ENCODE measurements at regions not wholly inside any gene's neighbourhood (a gene's known extent, or its start where the extent isn't known, plus 50 kb on each side); places are given as distances from the start of the nearest gene placed in this dataset.

- H2AFZ ChIP-seq (ENCODE audit: low read length), result no peak overlapping the region
- H2BK5ac ChIP-seq (ENCODE audit: low read length), result no peak overlapping the region
- H2AK5ac ChIP-seq (ENCODE audit: low read depth, low read length), result no peak overlapping the region
- H3K4me2 ChIP-seq (ENCODE audit: insufficient read depth, low read length, poor library complexity, severe bottlenecking), result no peak overlapping the region
- no peak overlapping the region for H3K9ac ChIP-seq (ENCODE audit: low read depth, low read length, poor library complexity)
- no peak overlapping the region for H4K91ac ChIP-seq (ENCODE audit: low read depth, low read length, poor library complexity)
- no peaks in the 10 kb centered on the region for H3K36me3 ChIP-seq (replicated peaks in 1 of 2; ENCODE audit: control insufficient read depth in 2 of 2, insufficient read depth in 2 of 2, low read length in 2 of 2)
- no peak overlapping the region for H3K4me3 ChIP-seq (ENCODE audit: low read length in 2 of 2)
- H2BK120ac ChIP-seq (ENCODE audit: low read depth, low read length), result no peak overlapping the region
- H3K9me3 ChIP-seq (replicated peaks in 1 of 2; ENCODE audit: control insufficient read depth in 2 of 2, insufficient read depth in 1 of 2, low read depth in 1 of 2, low read length in 2 of 2), result peaks cover 0 to 2% of the 10 kb centered on the region in 2 donors
- no peak overlapping the region for H3K14ac ChIP-seq (ENCODE audit: low read length)
- H3K18ac ChIP-seq (ENCODE audit: low read length), result no peak overlapping the region
- H3K4me1 ChIP-seq (ENCODE audit: control insufficient read depth in 2 of 2, insufficient read depth in 1 of 2, low read depth in 1 of 2, low read length in 2 of 2), result no peaks in the 10 kb centered on the region
- no peak for DNase-seq (ENCODE audit: low spot score)
- no peak overlapping the region for H3K23ac ChIP-seq (ENCODE audit: low read depth, low read length, poor library complexity)
- H4K8ac ChIP-seq (ENCODE audit: low read depth, low read length), result no peak overlapping the region
- no peak overlapping the region for H3K27ac ChIP-seq (replicated peaks; ENCODE audit: low read length)
- no peaks in the 10 kb centered on the region for H3K27me3 ChIP-seq (ENCODE audit: control insufficient read depth in 3 of 3, insufficient read depth in 3 of 3, low read depth in 1 of 3, low read length in 3 of 3)
- no peaks in the 10 kb centered on the region for H3K79me1 ChIP-seq (ENCODE audit: low read depth, low read length)
- no peak overlapping the region for H3K4ac ChIP-seq (ENCODE audit: low read length)
- no peak overlapping the region for H2BK12ac ChIP-seq (ENCODE audit: low read length)
- no CpG with 5 or more reads among the region's 2 CpGs for WGBS, 2 donors (ENCODE audit: extremely low coverage in 2 of 2, insufficient read length in 2 of 2, insufficient replicate concordance in 1 of 2)
- no peak overlapping the region for H2BK15ac ChIP-seq (ENCODE audit: low read length)
Measured at GRCh38 chr3:67724434-67724833, 70.0 kb upstream of the SUCLG2 start.

GRCh38 chr3:67723863-67724262 is 69.5 kb upstream of the SUCLG2 start:
- Histone ChIP-seq H3K18ac (ENCODE audit: low read length) (no peak overlapping the region), H3K4me1 (ENCODE audit: control insufficient read depth in 2 of 2, insufficient read depth in 1 of 2, low read depth in 1 of 2, low read length in 2 of 2) (no peaks in the 10 kb centered on the region), H3K23ac (ENCODE audit: low read depth, low read length, poor library complexity) (no peak overlapping the region), H3K9ac (ENCODE audit: low read depth, low read length, poor library complexity) (no peak overlapping the region), H3K4ac (ENCODE audit: low read length) (no peak overlapping the region), H4K91ac (ENCODE audit: low read depth, low read length, poor library complexity) (no peak overlapping the region), H3K27ac (replicated peaks; ENCODE audit: low read length) (no peak overlapping the region), H4K8ac (ENCODE audit: low read depth, low read length) (no peak overlapping the region), H2AFZ (ENCODE audit: low read length) (peak overlapping the region; percentile 59), H3K4me2 (ENCODE audit: insufficient read depth, low read length, poor library complexity, severe bottlenecking) (no peak overlapping the region), H2AK5ac (ENCODE audit: low read depth, low read length) (no peak overlapping the region), H2BK5ac (ENCODE audit: low read length) (no peak overlapping the region), H2BK120ac (ENCODE audit: low read depth, low read length) (no peak overlapping the region), H2BK15ac (ENCODE audit: low read length) (no peak overlapping the region), H3K36me3 (replicated peaks in 1 of 2; ENCODE audit: control insufficient read depth in 2 of 2, insufficient read depth in 2 of 2, low read length in 2 of 2) (no peaks in the 10 kb centered on the region), H3K4me3 (ENCODE audit: low read length in 2 of 2) (no peak overlapping the region), H3K9me3 (replicated peaks in 1 of 2; ENCODE audit: control insufficient read depth in 2 of 2, insufficient read depth in 1 of 2, low read depth in 1 of 2, low read length in 2 of 2) (peaks cover 0 to 2% of the 10 kb centered on the region in 2 donors), H3K14ac (ENCODE audit: low read length) (no peak overlapping the region), H3K27me3 (ENCODE audit: control insufficient read depth in 3 of 3, insufficient read depth in 3 of 3, low read depth in 1 of 3, low read length in 3 of 3) (no peaks in the 10 kb centered on the region), H3K79me1 (ENCODE audit: low read depth, low read length) (no peaks in the 10 kb centered on the region), H2BK12ac (ENCODE audit: low read length) (no peak overlapping the region)
- no CpG with 5 or more reads among the region's 1 CpG for WGBS, 2 donors (ENCODE audit: extremely low coverage in 2 of 2, insufficient read length in 2 of 2, insufficient replicate concordance in 1 of 2)
- DNase-seq (ENCODE audit: low spot score), result no peak

GRCh38 chr3:67719333-67719732 is 64.9 kb upstream of the SUCLG2 start:
- peaks cover 0 to 2% of the 10 kb centered on the region in 2 donors for H3K9me3 ChIP-seq (replicated peaks in 1 of 2; ENCODE audit: control insufficient read depth in 2 of 2, insufficient read depth in 1 of 2, low read depth in 1 of 2, low read length in 2 of 2)
- no peak overlapping the region for H3K27ac ChIP-seq (replicated peaks; ENCODE audit: low read length)
- H4K91ac ChIP-seq (ENCODE audit: low read depth, low read length, poor library complexity), result no peak overlapping the region
- no CpG with 5 or more reads among the region's 3 CpGs for WGBS, 2 donors (ENCODE audit: extremely low coverage in 2 of 2, insufficient read length in 2 of 2, insufficient replicate concordance in 1 of 2)
- no peak overlapping the region for H2AFZ ChIP-seq (ENCODE audit: low read length)
- H2BK5ac ChIP-seq (ENCODE audit: low read length), result no peak overlapping the region
- H3K79me1 ChIP-seq (ENCODE audit: low read depth, low read length), result no peaks in the 10 kb centered on the region
- no peak for DNase-seq (ENCODE audit: low spot score)
- H3K23ac ChIP-seq (ENCODE audit: low read depth, low read length, poor library complexity), result no peak overlapping the region
- H2BK15ac ChIP-seq (ENCODE audit: low read length), result no peak overlapping the region
- H3K4me1 ChIP-seq (ENCODE audit: control insufficient read depth in 2 of 2, insufficient read depth in 1 of 2, low read depth in 1 of 2, low read length in 2 of 2), result no peaks in the 10 kb centered on the region
- H3K14ac ChIP-seq (ENCODE audit: low read length), result no peak overlapping the region
- no peak overlapping the region for H3K18ac ChIP-seq (ENCODE audit: low read length)
- no peaks in the 10 kb centered on the region for H3K36me3 ChIP-seq (replicated peaks in 1 of 2; ENCODE audit: control insufficient read depth in 2 of 2, insufficient read depth in 2 of 2, low read length in 2 of 2)
- no peak overlapping the region for H3K9ac ChIP-seq (ENCODE audit: low read depth, low read length, poor library complexity)
- H3K27me3 ChIP-seq (ENCODE audit: control insufficient read depth in 3 of 3, insufficient read depth in 3 of 3, low read depth in 1 of 3, low read length in 3 of 3), result no peaks in the 10 kb centered on the region
- H2BK12ac ChIP-seq (ENCODE audit: low read length), result no peak overlapping the region
- H3K4me2 ChIP-seq (ENCODE audit: insufficient read depth, low read length, poor library complexity, severe bottlenecking), result no peak overlapping the region
- H4K8ac ChIP-seq (ENCODE audit: low read depth, low read length), result no peak overlapping the region
- no peak overlapping the region for H3K4ac ChIP-seq (ENCODE audit: low read length)
- no peak overlapping the region for H2AK5ac ChIP-seq (ENCODE audit: low read depth, low read length)
- no peak overlapping the region for H2BK120ac ChIP-seq (ENCODE audit: low read depth, low read length)
- no peak overlapping the region for H3K4me3 ChIP-seq (ENCODE audit: low read length in 2 of 2)

- Histone ChIP-seq H2AFZ (ENCODE audit: low read length) (no peak overlapping the region), H2BK12ac (ENCODE audit: low read length) (no peak overlapping the region), H2BK15ac (ENCODE audit: low read length) (no peak overlapping the region), H3K27ac (replicated peaks; ENCODE audit: low read length) (no peak overlapping the region), H3K27me3 (ENCODE audit: control insufficient read depth in 3 of 3, insufficient read depth in 3 of 3, low read depth in 1 of 3, low read length in 3 of 3) (no peaks in the 10 kb centered on the region), H3K14ac (ENCODE audit: low read length) (no peak overlapping the region), H3K36me3 (replicated peaks in 1 of 2; ENCODE audit: control insufficient read depth in 2 of 2, insufficient read depth in 2 of 2, low read length in 2 of 2) (no peaks in the 10 kb centered on the region), H4K8ac (ENCODE audit: low read depth, low read length) (no peak overlapping the region), H3K79me1 (ENCODE audit: low read depth, low read length) (no peaks in the 10 kb centered on the region), H2BK120ac (ENCODE audit: low read depth, low read length) (no peak overlapping the region), H3K23ac (ENCODE audit: low read depth, low read length, poor library complexity) (no peak overlapping the region), H3K4ac (ENCODE audit: low read length) (no peak overlapping the region), H3K4me1 (ENCODE audit: control insufficient read depth in 2 of 2, insufficient read depth in 1 of 2, low read depth in 1 of 2, low read length in 2 of 2) (no peaks in the 10 kb centered on the region), H3K4me2 (ENCODE audit: insufficient read depth, low read length, poor library complexity, severe bottlenecking) (no peak overlapping the region), H3K9me3 (replicated peaks in 1 of 2; ENCODE audit: control insufficient read depth in 2 of 2, insufficient read depth in 1 of 2, low read depth in 1 of 2, low read length in 2 of 2) (no peaks in the 10 kb centered on the region), H3K4me3 (ENCODE audit: low read length in 2 of 2) (no peak overlapping the region), H2AK5ac (ENCODE audit: low read depth, low read length) (no peak overlapping the region), H3K9ac (ENCODE audit: low read depth, low read length, poor library complexity) (no peak overlapping the region), H2BK5ac (ENCODE audit: low read length) (no peak overlapping the region), H3K18ac (ENCODE audit: low read length) (no peak overlapping the region), H4K91ac (ENCODE audit: low read depth, low read length, poor library complexity) (no peak overlapping the region)
- DNase-seq (ENCODE audit: low spot score), result no peak
- WGBS, 2 donors (ENCODE audit: extremely low coverage in 2 of 2, insufficient read length in 2 of 2, insufficient replicate concordance in 1 of 2), result no CpG with 5 or more reads among the region's 5 CpGs
Measured at GRCh38 chr3:67715971-67716370, 61.6 kb upstream of the SUCLG2 start.

All from neuronal stem cell (in vitro differentiated cells).